GM12878 (cell line): ENCODE measurements at regions not wholly inside any gene's neighbourhood (a gene's known extent, or its start where the extent isn't known, plus 50 kb on each side); places are given as distances from the start of the nearest gene placed in this dataset.

Source experiments
- KDM1A ChIP-seq: fragments of 200-600 bp; sonication (generic); IDR thresholded peaks from 2 replicates; pipeline ENCODE4 v1.6.1; 2016; ENCODE audit warnings: borderline replicate concordance
- TF ChIP-seq, protein P1 (sequence below): fragments of 450-650 bp; IDR thresholded peaks from 2 replicates; pipeline ENCODE4 v1.6.1; 2017; ENCODE audit warnings: mild to moderate bottlenecking, moderate library complexity

DNA sequence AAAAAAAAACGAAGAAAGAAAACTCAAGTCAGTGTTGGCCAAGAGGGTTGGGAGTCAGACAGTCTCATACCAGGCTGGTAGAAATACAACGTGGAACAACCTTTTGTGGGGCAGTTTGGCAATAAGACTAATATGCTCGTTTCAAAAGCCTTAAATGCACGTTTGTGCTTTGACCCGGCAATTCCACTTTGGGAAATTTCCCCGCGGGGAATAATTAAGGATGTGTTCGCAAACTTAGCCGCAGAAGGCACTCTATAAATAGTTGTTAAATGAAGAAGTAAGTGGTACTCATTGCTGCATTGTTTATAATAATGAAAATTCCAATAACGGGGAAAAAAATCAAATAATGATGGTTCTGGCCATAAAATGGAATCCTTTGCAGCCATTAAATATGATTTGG is 664.8 kb upstream of the EEF2KMT start:
- TF ChIP-seq, protein P1, sequence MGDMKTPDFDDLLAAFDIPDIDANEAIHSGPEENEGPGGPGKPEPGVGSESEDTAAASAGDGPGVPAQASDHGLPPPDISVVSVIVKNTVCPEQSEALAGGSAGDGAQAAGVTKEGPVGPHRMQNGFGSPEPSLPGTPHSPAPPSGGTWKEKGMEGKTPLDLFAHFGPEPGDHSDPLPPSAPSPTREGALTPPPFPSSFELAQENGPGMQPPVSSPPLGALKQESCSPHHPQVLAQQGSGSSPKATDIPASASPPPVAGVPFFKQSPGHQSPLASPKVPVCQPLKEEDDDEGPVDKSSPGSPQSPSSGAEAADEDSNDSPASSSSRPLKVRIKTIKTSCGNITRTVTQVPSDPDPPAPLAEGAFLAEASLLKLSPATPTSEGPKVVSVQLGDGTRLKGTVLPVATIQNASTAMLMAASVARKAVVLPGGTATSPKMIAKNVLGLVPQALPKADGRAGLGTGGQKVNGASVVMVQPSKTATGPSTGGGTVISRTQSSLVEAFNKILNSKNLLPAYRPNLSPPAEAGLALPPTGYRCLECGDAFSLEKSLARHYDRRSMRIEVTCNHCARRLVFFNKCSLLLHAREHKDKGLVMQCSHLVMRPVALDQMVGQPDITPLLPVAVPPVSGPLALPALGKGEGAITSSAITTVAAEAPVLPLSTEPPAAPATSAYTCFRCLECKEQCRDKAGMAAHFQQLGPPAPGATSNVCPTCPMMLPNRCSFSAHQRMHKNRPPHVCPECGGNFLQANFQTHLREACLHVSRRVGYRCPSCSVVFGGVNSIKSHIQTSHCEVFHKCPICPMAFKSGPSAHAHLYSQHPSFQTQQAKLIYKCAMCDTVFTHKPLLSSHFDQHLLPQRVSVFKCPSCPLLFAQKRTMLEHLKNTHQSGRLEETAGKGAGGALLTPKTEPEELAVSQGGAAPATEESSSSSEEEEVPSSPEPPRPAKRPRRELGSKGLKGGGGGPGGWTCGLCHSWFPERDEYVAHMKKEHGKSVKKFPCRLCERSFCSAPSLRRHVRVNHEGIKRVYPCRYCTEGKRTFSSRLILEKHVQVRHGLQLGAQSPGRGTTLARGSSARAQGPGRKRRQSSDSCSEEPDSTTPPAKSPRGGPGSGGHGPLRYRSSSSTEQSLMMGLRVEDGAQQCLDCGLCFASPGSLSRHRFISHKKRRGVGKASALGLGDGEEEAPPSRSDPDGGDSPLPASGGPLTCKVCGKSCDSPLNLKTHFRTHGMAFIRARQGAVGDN = no peak
- TF ChIP-seq KDM1A = no peak
